ENCODE measurements at regions not wholly inside any gene's neighbourhood (a gene's known extent, or its start where the extent isn't known, plus 50 kb on each side); places are given as distances from the start of the nearest gene placed in this dataset.

DNA sequence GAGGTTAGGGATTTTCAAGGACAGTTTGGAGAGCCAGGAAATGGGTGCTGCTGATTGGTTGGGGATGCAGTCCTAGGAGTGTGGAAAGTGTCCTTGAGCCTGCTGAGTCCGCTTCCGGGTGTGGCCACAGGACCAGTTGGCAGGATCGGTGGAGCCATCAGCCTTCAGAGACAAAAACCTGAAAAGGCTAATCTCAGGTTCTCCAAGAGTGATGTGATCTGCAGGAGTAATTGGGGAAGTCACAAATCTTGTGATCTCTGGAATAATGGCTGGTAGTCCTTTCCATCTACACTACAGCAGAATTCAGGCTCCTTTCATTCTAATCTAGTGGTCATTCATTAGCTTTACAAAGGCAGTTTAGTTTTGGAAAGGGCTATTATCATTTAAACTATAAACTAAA is 55.9 kb upstream of the BMP2K start:
- Histone ChIP-seq H3K27me3 (ENCODE audit: control insufficient read depth in 2 of 2, insufficient read depth in 1 of 2, low read length in 1 of 2) (no peaks in the 10 kb centered on the region), H3K4me1 (ENCODE audit: control insufficient read depth in 2 of 2, insufficient read depth in 2 of 2, low read length in 2 of 2) (peaks cover 3 to 10% of the 10 kb centered on the region in 2 donors), H3K9me3 (ENCODE audit: control insufficient read depth in 2 of 2, insufficient read depth in 1 of 2, low read length in 1 of 2) (no peaks in the 10 kb centered on the region), H3K4me3 (ENCODE audit: low read length in 2 of 2) (no peak overlapping the region), H3K36me3 (ENCODE audit: control insufficient read depth in 2 of 2, insufficient read depth in 2 of 2, low read length in 1 of 2) (no peaks in the 10 kb centered on the region), H3K27ac (ENCODE audit: low read depth in 1 of 2, low read length in 1 of 2) (no peak overlapping the region)
- WGBS, result 96% methylated on average over 3 of the region's 3 CpGs
- no peak for DNase-seq (ENCODE audit: low read depth in 6 of 9, low spot score in 9 of 9)

DNA sequence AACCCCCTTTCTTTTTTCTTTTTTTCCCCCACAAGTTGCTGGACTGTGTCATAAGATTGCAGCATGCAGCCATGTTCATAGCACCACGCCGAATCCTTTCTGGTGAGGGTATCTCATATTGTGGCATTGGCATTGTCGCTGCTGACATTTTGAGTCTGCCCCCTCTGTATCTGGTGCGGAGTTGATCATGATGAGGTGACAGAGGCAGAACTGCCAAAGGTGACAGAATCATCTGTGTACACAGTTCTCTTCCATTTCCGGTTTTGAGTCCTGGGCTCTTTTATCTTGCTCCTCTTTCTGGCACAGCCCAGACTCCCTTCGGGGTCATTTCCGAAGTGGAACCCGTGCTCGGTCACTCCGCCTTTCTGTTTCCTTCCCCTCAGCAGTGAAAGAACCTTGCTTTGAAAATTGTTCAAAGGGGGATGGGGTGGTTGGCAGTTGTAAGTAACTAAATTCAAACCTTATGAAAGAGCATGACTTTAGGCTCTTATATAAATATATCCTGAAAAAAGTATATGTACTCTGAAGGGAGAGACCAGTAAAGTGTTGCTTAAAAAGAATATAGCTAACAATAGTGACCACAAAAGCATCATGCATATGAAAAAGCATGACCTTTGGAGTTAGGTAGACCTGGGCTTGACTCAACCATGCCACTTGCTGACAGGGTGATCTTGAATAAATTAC is 55.0 kb upstream of the BMP2K start:
- no peak overlapping the region for H3K4me3 ChIP-seq (ENCODE audit: low read length in 2 of 2)
- no peak overlapping the region for H3K27ac ChIP-seq (ENCODE audit: low read depth in 1 of 2, low read length in 1 of 2)
- no peaks in the 10 kb centered on the region for H3K9me3 ChIP-seq (ENCODE audit: control insufficient read depth in 2 of 2, insufficient read depth in 1 of 2, low read length in 1 of 2)
- no peaks in the 10 kb centered on the region for H3K36me3 ChIP-seq (ENCODE audit: control insufficient read depth in 2 of 2, insufficient read depth in 2 of 2, low read length in 1 of 2)
- peaks cover 3 to 10% of the 10 kb centered on the region in 2 donors for H3K4me1 ChIP-seq (ENCODE audit: control insufficient read depth in 2 of 2, insufficient read depth in 2 of 2, low read length in 2 of 2)
- 15% methylated on average over 10 of the region's 10 CpGs for WGBS
- no peaks in the 10 kb centered on the region for H3K27me3 ChIP-seq (ENCODE audit: control insufficient read depth in 2 of 2, insufficient read depth in 1 of 2, low read length in 1 of 2)
- peak; percentile 14 to 70 (median 28) for DNase-seq (ENCODE audit: low read depth in 6 of 9, low spot score in 9 of 9)

DNA sequence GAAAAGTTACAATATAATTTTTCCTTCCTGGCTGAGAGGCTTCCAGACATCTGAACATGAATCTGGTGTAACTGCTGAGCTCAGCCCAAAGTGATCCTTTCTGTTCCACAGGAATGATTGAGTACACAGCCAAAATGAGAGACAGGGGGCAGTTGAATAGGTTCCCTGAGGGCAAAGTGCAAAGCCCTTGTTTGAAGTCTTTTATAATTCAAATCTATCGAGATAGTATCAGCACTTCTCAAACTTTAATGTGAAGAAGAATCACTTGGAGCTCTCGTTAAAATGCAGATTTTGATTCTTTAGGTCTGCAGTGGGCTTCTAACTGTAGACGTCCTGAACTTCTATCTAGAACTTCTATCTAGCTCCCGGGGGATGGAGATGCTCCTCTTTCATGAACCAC is 54.4 kb upstream of the BMP2K start:
- Histone ChIP-seq H3K4me3 (ENCODE audit: low read length in 2 of 2) (no peak overlapping the region), H3K27me3 (ENCODE audit: control insufficient read depth in 2 of 2, insufficient read depth in 1 of 2, low read length in 1 of 2) (no peaks in the 10 kb centered on the region), H3K4me1 (ENCODE audit: control insufficient read depth in 2 of 2, insufficient read depth in 2 of 2, low read length in 2 of 2) (peaks cover 3 to 10% of the 10 kb centered on the region in 2 donors), H3K27ac (ENCODE audit: low read depth in 1 of 2, low read length in 1 of 2) (no peak overlapping the region), H3K9me3 (ENCODE audit: control insufficient read depth in 2 of 2, insufficient read depth in 1 of 2, low read length in 1 of 2) (no peaks in the 10 kb centered on the region), H3K36me3 (ENCODE audit: control insufficient read depth in 2 of 2, insufficient read depth in 2 of 2, low read length in 1 of 2) (no peaks in the 10 kb centered on the region)
- WGBS, result 88% methylated on average over 4 of the region's 4 CpGs
- DNase-seq (ENCODE audit: low read depth in 6 of 9, low spot score in 9 of 9), result no peak

DNA sequence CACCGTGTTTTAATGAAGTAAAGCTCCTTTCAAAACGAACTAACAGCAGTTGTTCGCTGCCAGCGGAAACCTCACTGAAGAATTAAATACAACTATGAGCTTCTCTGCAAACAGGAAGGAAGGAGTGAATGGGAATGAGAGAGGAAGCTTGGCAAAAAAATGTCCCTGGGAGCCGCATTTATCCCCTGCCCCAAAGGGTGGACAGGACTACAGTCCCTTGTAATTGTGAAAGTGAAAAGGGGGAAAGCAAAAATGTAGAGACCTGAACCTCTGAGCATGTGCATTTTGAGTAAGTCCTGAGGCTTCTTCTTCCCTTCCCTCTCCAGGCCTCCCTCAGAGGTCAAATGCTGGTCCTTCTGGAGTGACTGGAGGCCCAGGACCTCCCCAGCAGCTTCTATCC is 53.8 kb upstream of the BMP2K start:
- H3K9me3 ChIP-seq (ENCODE audit: control insufficient read depth in 2 of 2, insufficient read depth in 1 of 2, low read length in 1 of 2), result no peaks in the 10 kb centered on the region
- no peaks in the 10 kb centered on the region for H3K36me3 ChIP-seq (ENCODE audit: control insufficient read depth in 2 of 2, insufficient read depth in 2 of 2, low read length in 1 of 2)
- H3K4me1 ChIP-seq (ENCODE audit: control insufficient read depth in 2 of 2, insufficient read depth in 2 of 2, low read length in 2 of 2), result peaks cover 3 to 10% of the 10 kb centered on the region in 2 donors
- H3K27ac ChIP-seq (ENCODE audit: low read depth in 1 of 2, low read length in 1 of 2), result no peak overlapping the region
- H3K4me3 ChIP-seq (ENCODE audit: low read length in 2 of 2), result no peak overlapping the region
- H3K27me3 ChIP-seq (ENCODE audit: control insufficient read depth in 2 of 2, insufficient read depth in 1 of 2, low read length in 1 of 2), result no peaks in the 10 kb centered on the region
- DNase-seq (ENCODE audit: low read depth in 6 of 9, low spot score in 9 of 9), result no peak
- 91% methylated on average over 5 of the region's 5 CpGs for WGBS

DNA sequence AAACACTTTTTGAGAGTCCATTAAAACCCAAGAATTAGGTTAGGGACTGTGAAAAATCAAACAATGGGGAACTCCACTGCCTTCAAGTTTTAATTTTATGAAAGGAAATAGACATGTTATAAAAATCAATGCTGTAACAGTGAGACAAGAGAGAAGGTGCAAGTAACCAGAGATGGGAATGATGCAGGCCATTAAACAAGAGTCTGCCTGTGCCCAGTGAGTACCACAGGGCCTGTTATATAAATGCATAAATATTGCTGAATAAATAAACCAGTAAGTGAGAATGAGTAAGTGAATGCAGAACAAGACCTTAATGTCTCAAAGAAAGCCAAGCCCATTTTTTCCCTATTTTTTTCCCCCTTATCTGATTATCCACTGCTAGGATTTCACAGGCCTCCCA is 53.3 kb upstream of the BMP2K start:
- H3K9me3 ChIP-seq (ENCODE audit: control insufficient read depth in 2 of 2, insufficient read depth in 1 of 2, low read length in 1 of 2), result no peaks in the 10 kb centered on the region
- no peaks in the 10 kb centered on the region for H3K27me3 ChIP-seq (ENCODE audit: control insufficient read depth in 2 of 2, insufficient read depth in 1 of 2, low read length in 1 of 2)
- peaks cover 3 to 10% of the 10 kb centered on the region in 2 donors for H3K4me1 ChIP-seq (ENCODE audit: control insufficient read depth in 2 of 2, insufficient read depth in 2 of 2, low read length in 2 of 2)
- no peak overlapping the region for H3K4me3 ChIP-seq (ENCODE audit: low read length in 2 of 2)
- H3K36me3 ChIP-seq (ENCODE audit: control insufficient read depth in 2 of 2, insufficient read depth in 2 of 2, low read length in 1 of 2), result no peaks in the 10 kb centered on the region
- DNase-seq (ENCODE audit: low read depth in 6 of 9, low spot score in 9 of 9), result no peak
- no peak overlapping the region for H3K27ac ChIP-seq (ENCODE audit: low read depth in 1 of 2, low read length in 1 of 2)

All from thymus (tissue), 11 donors.